Motor neuron (in vitro differentiated cells): ENCODE measurements at regions not wholly inside any gene's neighbourhood (a gene's known extent, or its start where the extent isn't known, plus 50 kb on each side); places are given as distances from the start of the nearest gene placed in this dataset.
A peak's percentile ranks its signal among the peaks of the same experiment; 100 is the strongest.

Experiments
- ATAC-seq, 8 experiments: fragments of 200-7000 bp; cut with Tn5 transposase; replicated peaks in 6 of 8; 2 replicates each; pipeline ENCODE4 v1.8.0; 2021; ENCODE audit warnings: mild to moderate bottlenecking in 8 of 8, moderate library complexity in 8 of 8
- H3K27ac ChIP-seq, 2 donors: fragments of 250-450 bp; sonication (Bioruptor Pico); 2 replicates each; pipeline ENCODE4 v1.9.0; 2021; ENCODE audit warnings: antibody characterized with exemption in 2 of 2, mild to moderate bottlenecking in 2 of 2, moderate library complexity in 1 of 2
- H3K4me1 ChIP-seq, 2 donors: fragments of 250-450 bp; sonication (Bioruptor Pico); replicated peaks in 1 of 2; 2 replicates each; pipeline ENCODE4 v1.6.1; 2021; ENCODE audit warnings: antibody characterized with exemption in 2 of 2, mild to moderate bottlenecking in 2 of 2, moderate library complexity in 1 of 2
- H3K4me3 ChIP-seq, 5 donors: fragments of 250-450 bp; sonication (Bioruptor Pico); 2 replicates each; pipeline ENCODE4 v1.9.0; 2021; ENCODE audit warnings: antibody characterized with exemption in 5 of 5, mild to moderate bottlenecking in 5 of 5, moderate library complexity in 4 of 5
- WGBS, 10 experiments: fragments of 450-650 bp; shearing (Covaris generic); methylation state at CpG; one replicate each; pipeline ENCODE4 v1.0.0; 2022; 5-methylcytosine and 5-hydroxymethylcytosine counted together
- in situ Hi-C, 9 experiments: fragments of 400-800 bp; cut with MboI; loops; one replicate each; pipeline ENCODE4 v1.15.0; 2021; ENCODE audit warnings: low sequenced_read_pairs in 9 of 9, low pct_unique_long_range_greater_than_20kb in 2 of 9; ENCODE audit not compliant: unreplicated experiment in 9 of 9

DNA sequence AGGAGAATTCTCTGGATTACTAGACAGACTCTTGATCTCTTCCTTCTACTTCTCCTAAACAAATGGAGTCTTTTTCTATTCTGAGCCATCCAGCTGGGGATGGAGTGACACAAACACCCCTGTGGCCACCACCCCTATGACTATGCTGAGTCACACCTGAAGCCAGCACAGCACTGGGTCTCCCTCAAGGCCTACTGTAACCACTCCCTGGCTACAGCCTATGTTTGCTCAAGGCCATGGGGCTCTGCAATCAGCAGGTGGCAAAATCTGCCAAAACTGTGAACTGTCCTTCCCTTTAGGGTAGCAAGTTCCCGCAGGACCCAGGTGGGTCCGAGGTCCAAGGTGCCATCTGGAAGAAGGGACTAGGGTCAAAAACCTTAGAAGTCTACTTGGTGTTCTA, 132.3 kb downstream of the TINAG start:
- in situ Hi-C loops: no loop called here
- no peaks in the 10 kb centered on the region for H3K4me1 ChIP-seq
- no peak overlapping the region for H3K27ac ChIP-seq
- WGBS, 10 experiments: 53 to 93% (median 70%) methylated on average over 2 of the region's 2 CpGs; no CpG with 5 or more reads in 7 of the 10 experiments
- peak in 2 of 8 experiments; percentile 45 to 76 for ATAC-seq
- H3K4me3 ChIP-seq: no peak overlapping the region

DNA sequence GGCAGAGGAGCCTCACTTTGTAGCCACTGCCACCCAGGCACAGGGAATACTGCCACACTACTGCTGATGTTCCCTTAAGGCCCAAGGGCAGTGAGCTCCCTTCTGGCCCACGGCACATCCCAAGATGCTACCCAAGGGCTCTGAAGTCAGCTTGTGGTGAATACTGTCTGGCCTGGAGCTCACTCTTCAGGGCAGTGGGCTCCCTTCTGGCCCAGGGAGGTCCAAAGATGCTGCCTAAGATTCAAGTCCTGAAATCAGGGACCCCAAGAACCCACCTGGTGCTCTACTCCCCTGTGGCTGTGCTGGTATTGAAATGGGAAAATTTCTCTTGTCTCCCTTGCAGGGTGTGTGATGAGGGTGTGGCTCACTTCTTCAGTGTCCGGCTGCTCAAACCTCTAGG, 132.8 kb downstream of the TINAG start:
- in situ Hi-C loops: no loop called here
- WGBS, 10 experiments: 60 to 100% (median 100%) methylated on average over 1 of the region's 2 CpGs; no CpG with 5 or more reads in 5 of the 10 experiments
- Histone ChIP-seq H3K4me1 (no peaks in the 10 kb centered on the region), H3K4me3 (no peak overlapping the region), H3K27ac (no peak overlapping the region)
- no peak for ATAC-seq

DNA sequence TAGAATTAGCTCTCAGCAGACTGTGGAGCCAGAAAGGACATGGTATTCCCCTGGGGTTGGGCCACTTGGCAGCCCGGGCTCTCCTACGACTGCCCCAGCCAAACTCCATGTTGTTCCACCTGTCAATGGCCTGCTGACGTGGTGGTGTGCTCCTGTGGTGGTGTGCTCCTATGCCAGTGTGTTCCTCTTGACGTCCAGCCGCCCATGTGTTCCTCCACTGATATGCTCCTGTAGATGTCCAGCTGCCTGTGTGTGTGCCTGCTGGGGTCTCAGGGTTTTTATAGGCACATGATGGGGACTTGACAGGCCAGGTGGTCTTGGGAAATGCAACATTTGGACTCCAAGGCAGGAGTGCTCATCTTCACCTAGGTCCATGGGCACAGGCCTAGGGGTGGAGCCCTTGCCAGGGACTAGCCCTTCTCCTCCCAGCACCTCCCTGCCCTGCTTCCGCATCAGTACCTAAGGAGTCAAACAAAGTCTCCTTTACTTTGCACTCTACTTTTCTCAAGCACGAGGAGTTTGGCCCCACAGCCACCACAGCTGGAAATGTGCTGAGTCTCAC, 133.5 kb downstream of the TINAG start:
- in situ Hi-C loops: no loop called here
- WGBS, 10 experiments: 0 to 100% (median 100%) methylated on average over 1 to 7 of the region's 7 CpGs; no CpG with 5 or more reads in 3 of the 10 experiments
- no peak for ATAC-seq
- Histone ChIP-seq H3K4me3 (no peak overlapping the region), H3K4me1 (no peaks in the 10 kb centered on the region), H3K27ac (no peak overlapping the region)

DNA sequence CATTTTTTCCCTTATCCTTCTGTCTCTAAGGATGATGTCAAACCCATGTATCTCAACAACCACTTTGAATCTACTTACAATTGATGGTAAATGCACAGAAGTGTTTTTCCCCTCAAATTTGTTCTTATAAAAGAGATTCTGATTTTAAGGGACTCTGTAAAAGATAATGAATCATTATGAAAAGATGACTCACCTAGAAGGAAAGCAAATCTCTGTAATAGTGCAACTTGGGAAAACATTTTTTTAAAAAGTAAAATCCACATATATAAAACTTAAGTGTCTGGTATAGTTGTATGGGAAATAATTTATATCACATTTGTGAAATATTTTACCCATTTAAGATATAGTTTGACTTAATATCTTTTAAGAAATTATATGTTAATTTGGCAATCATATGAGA, 137.0 kb downstream of the TINAG start:
- no peak overlapping the region for H3K27ac ChIP-seq
- H3K4me1 ChIP-seq: no peaks in the 10 kb centered on the region
- no peak for ATAC-seq
- no peak overlapping the region for H3K4me3 ChIP-seq
- in situ Hi-C loops: no loop called here

DNA sequence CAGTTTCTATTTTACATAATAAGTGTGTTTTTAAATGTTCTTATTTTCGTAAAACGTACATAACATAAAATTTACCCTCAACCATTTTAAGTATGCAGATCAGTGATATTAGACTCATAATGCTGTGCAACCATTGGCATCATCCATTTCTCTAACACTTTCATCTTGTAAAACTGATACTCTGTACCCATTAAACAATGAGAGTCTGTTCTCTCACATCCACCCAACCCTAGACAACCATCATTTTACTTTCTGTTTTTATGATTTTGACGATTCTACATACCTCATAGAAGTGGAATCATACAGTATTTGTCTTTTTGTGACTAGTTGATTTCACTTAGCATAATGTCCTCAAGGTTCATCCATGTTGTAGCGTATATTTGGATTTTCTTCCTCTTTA, 140.4 kb downstream of the TINAG start:
- H3K27ac ChIP-seq: no peak overlapping the region
- H3K4me3 ChIP-seq: no peak overlapping the region
- ATAC-seq: no peak
- WGBS, 10 experiments: 45 to 92% (median 75%) methylated on average over 2 to 4 of the region's 4 CpGs; no CpG with 5 or more reads in 1 of the 10 experiments
- in situ Hi-C loops: no loop called here
- H3K4me1 ChIP-seq: no peaks in the 10 kb centered on the region

DNA sequence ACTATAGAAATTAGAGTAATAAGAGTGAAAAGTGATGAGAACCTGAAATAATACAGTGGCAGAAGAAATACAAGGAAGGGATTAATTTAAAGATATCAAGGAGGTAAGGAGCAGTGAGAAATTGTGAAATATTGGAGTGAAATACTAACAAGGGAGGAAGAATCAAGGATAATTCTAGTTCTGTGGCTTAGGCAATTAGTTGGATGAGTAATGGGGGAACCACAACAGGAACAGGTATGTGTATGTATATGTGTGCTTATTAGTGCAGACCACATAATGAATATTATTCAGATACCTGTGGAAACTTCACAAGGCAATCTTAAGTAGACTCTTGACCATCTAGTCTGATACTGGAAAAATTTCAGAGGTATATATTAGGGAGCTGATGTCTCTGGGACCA, 143.3 kb downstream of the TINAG start:
- Histone ChIP-seq H3K4me3 (no peak overlapping the region), H3K27ac (no peak overlapping the region), H3K4me1 (no peaks in the 10 kb centered on the region)
- no peak for ATAC-seq
- in situ Hi-C loops: no loop called here

DNA sequence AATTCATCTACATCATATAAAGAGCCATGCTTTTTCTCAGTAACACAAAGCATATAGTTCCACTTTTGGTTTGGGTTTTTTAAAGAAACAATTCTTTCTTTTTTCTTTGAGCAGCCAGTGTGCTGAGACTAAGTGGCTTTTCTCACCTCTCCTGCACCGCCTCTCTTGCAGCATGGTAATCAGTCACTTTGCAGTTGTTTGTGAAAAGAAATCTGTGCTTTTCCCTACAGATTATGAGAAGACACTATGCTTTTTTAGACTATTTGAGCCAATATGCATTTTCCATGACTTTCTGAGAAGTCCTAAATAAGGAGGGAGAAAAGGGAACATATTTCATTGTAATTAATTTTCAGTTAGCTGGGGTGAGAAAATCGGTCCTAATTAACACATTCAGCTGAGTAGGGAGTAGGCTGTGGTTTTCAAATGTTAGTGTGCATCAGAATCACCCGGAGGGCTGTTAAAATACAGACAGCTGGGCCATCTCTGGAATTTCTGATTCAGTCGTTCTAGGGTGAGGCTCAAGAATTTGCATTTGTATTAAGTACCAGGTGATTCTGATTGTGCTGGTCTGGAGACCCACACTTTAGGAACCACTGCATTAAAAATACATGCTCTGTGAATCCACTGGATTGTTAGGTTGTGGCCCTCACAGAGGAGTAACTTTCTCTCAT, 155.2 kb downstream of the TINAG start:
- in situ Hi-C loops: no loop called here
- Histone ChIP-seq H3K4me3 (no peak overlapping the region), H3K4me1 (no peaks in the 10 kb centered on the region), H3K27ac (no peak overlapping the region)
- WGBS, 10 experiments: 0 to 50% (median 41%) methylated on average over 2 to 4 of the region's 4 CpGs; no CpG with 5 or more reads in 1 of the 10 experiments
- ATAC-seq: peak in 4 of 8 experiments; percentile 22 to 100 (median 96)

DNA sequence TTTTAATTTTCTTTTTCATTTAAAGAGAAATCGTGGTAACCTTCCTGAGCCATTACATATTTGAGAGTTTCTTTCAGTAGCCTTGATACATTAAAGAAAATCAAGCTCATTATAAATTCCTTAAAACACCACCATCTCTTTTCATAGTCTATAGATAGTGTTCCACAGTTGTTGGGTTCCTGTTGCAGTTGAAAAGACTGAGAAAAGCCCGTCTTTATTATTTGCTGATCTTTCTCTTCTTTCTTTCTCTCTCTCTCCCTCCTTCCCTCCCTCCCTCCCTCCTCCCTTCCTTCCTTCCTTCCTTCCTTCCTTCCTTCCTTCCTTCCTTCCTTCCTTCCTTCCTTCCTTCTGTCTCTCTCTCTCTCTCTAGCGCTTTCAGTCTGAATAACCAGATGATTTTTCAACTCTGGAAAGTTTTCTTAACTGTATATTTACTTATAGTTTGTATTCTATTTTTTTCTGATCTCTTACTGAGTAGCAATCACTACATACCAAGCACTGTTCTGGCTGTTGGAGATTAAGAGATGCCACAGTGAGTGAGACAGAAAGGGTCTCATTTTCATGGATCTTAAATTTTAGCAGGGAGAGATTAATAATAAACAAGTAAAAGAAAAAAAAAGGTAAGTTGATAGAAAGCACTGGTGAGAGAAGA, 157.5 kb downstream of the TINAG start:
- Histone ChIP-seq H3K4me3 (no peak overlapping the region), H3K4me1 (no peaks in the 10 kb centered on the region), H3K27ac (no peak overlapping the region)
- in situ Hi-C loops: no loop called here
- no peak for ATAC-seq
- WGBS, 10 experiments: 52 to 93% (median 67%) methylated on average over 1 to 3 of the region's 3 CpGs; no CpG with 5 or more reads in 1 of the 10 experiments

DNA sequence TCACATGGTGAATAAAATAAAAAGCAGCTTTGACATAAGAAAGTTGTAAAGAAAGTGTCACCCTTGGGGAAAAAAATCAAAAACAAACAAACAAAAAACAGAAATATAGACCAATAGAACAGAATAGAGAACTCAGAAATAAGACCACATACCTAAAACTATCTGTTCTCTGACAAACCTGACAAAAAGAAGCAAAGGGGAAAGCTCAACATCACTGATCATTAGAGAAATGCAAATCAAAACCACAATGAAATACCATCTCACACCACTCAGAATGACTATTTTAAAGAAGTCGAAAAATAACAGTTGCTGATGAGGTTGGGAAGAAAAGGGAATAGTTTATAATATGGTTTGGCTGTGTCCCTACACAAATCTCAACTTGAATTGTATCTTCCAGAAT, 159.1 kb downstream of the TINAG start:
- Histone ChIP-seq H3K4me1 (no peaks in the 10 kb centered on the region), H3K4me3 (no peak overlapping the region), H3K27ac (no peak overlapping the region)
- in situ Hi-C loops: no loop called here
- no peak for ATAC-seq
- WGBS, 10 experiments: 50 to 100% (median 76%) methylated on average over 1 of the region's 1 CpG; no CpG with 5 or more reads in 2 of the 10 experiments

DNA sequence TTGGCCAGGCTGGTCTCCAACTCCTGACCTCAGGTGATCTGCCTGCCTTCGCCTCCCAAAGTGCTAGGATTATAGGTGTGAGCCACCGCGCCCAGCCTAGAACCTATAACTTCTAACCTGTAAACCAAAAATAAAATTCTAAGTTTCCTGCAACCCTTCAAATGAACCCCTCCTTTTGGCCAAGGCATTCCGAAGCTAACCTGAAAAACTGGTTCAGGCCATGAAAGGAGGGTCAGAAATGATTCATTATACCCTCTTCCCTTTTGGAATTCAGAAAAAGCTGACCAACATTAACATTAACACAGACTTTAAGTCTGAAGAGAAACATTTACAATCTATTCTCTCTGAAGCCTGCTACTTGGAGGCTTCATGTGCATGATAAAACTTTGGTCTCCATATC, 165.1 kb downstream of the TINAG start:
- Histone ChIP-seq H3K4me3 (no peak overlapping the region), H3K27ac (no peak overlapping the region), H3K4me1 (no peaks in the 10 kb centered on the region)
- ATAC-seq: no peak
- 71 to 100% (median 88%) methylated on average over 1 to 4 of the region's 4 CpGs; no CpG with 5 or more reads in 2 of the 10 experiments for WGBS, 10 experiments
- in situ Hi-C loops: no loop called here

DNA sequence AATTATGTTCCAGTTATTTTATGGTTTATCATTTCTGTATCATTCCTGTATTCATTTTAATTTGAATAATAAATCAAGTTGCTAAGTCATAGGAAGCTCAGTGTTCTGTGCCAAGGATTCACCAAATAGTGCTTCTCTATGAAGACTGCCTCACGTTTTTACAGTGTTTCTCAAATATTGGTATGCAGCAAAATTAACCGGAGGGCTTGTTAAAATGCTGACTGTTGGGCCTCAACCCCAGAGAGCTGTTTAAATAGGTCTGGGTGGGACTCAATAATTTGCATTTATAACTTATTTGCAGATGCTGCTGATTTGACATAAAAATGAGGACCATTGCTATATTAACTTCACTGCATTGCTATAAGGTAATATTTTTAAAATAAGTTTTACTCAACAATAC, 166.7 kb downstream of the TINAG start:
- peak in 2 of 8 experiments; percentile 47 to 84 for ATAC-seq
- no peaks in the 10 kb centered on the region for H3K4me1 ChIP-seq
- H3K27ac ChIP-seq: no peak overlapping the region
- H3K4me3 ChIP-seq: no peak overlapping the region
- WGBS, 10 experiments: 0 to 81% (median 20%) methylated on average over 1 to 2 of the region's 2 CpGs; no CpG with 5 or more reads in 1 of the 10 experiments
- in situ Hi-C loops: no loop called here

DNA sequence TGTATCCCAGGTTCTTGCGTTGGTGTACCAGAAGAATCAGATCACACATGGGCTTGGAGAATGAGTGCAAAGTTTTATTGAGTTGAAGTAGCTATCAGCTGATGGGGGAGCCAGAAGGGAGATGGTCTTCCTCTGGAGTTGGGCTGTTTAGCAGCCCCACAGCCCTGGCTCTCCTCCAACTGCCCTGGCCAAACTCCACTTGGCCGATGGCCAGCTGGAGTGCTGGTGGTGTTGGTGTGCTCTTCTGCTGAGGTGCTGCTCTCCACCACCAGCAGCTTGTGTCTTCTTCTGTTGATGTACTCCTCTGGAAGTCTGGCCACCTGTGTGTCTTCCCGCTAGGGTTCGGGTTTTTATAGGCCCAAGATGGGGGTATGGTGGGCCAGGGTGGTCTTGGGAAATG, 172.8 kb downstream of the TINAG start:
- 83 to 100% (median 88%) methylated on average over 1 to 2 of the region's 4 CpGs; no CpG with 5 or more reads in 3 of the 10 experiments for WGBS, 10 experiments

DNA sequence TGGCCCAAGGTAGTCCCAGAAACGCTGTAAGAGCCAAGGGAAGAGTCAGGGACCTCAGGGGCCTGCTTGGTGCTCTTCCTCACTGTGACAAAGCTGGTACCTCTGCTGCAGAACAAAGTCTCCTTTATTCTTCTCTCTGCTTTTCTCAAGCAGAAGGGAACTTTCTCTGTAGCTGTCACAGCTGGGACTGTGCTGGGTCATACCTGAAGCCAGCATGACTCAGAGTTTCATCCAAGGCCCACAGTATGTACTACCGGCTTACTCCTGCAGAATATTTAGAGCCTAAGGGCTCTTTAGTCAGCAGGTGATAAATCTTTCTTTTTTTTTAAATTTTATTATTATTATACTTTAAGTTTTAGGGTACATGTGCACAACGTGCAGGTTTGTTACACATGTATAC, 183.2 kb downstream of the TINAG start:
- ATAC-seq: peak in 3 of 8 experiments; percentile 52 to 67 (median 57)
- H3K27ac ChIP-seq: no peak overlapping the region
- in situ Hi-C loops: no loop called here
- WGBS, 10 experiments: 60 to 100% (median 67%) methylated on average over 1 to 3 of the region's 3 CpGs; no CpG with 5 or more reads in 5 of the 10 experiments
- H3K4me3 ChIP-seq: no peak overlapping the region
- no peaks in the 10 kb centered on the region for H3K4me1 ChIP-seq

More for the DNA sequence above, 172.8 kb downstream of the TINAG start:
- Histone ChIP-seq H3K4me3 (no peak overlapping the region), H3K4me1 (no peaks in the 10 kb centered on the region), H3K27ac (no peak overlapping the region)
- no peak for ATAC-seq
- in situ Hi-C loops: no loop called here
